GM18870 (cell line): ENCODE measurements at regions not wholly inside any gene's neighbourhood (a gene's known extent, or its start where the extent isn't known, plus 50 kb on each side); places are given as distances from the start of the nearest gene placed in this dataset.

Source experiments
- ATAC-seq: cut with Tn5 transposase; IDR thresholded peaks from one replicate; pipeline ENCODE4 v1.9.1; 2021; ENCODE audit warnings: moderate library complexity; ENCODE audit not compliant: unreplicated experiment

DNA sequence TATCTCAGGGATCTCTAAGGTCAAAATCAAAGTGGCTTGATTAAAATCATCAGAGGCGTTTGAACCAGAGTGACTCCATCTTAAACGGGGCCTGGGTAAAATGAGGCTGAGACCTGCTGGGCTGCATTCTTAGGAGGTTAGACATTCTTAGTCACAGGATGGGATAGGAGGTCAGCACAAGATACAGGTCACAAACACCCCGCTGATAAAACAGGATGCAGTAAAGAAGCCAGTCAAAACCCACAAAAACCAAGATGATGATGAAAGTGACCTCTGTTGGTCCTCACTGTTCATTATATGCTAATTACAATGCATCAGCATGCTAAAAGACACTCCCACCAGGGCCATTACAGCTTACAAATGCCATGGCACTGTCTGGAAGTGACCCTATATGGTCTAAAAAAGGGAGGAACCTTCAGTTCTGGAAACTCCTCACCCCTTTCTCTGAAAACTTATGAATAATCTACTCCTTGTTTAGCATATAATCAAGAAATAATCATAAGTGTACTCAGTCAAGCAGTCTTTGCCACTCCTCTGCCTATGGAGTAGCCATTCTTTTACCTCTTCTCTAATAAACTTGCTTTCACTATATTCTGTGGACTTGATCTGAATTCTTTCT is 143.3 kb upstream of the SLCO3A1 start:
- ATAC-seq = no peak

DNA sequence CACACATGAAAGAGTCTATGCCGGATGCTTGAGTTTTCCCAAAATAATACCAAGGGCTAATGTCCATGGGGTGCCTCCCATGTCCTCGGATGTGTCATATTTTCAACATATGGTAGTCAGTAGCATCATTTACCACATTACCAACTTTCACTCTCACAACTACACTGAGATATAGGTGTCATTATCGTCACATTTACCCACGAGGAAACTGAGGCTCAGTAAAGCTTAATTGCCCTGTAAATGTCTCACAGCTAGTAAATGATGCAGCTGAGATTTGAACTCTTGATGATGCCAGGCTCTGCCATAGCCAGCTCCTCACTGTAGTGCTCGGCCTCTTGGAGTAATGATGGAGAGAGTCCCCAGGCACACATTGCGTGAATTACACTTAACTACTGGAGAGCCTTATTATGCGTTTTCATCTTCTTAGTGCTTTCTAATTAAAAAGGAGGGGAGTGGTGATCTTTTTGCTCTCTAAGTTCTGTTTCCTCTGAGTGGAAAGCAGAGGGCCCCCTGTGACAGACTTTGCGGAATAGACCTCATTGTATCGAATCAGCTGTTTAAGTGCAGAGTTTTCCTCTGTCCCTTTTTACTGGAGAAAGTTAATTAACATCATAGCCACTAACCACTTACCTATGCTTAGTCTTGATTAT is 142.0 kb upstream of the SLCO3A1 start:
- ATAC-seq = no peak

DNA sequence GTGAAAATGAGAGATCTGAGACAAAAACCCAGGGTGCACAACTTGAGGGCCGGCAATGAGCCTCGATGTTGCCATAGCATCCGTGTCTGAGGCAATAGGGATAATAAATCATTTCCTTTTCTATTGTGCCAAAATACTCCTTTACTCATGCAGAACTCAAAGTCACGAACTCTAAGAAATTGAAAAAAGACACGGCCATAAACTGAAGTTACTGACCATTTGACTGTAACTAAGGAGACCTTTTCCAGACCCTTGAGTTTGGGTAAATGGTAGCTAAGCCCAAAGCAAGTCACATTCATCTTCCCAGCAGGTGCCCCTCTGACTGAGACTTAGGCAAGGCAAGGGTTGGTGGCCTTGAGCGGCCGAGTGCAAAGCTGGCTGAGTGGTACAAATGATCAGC is 141.2 kb upstream of the SLCO3A1 start:
- no peak for ATAC-seq

DNA sequence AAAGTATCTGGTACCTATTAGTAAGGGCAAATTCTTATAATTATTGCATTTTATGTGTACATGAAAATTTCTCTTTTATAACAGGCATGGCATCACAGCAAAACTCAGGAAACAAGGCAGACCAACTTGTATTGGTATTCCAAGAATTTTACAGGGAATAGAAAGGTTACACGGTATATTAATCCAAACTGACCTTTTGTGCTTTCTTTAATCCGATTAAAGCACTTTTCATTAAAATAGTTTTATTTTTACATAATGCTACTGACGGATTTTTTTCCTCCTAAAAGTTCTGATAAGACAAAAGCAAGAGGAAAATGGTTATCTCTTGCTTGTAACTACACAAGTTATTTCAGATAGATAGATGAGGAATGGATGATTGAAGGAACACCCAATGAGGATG is 137.0 kb upstream of the SLCO3A1 start:
- ATAC-seq = no peak

DNA sequence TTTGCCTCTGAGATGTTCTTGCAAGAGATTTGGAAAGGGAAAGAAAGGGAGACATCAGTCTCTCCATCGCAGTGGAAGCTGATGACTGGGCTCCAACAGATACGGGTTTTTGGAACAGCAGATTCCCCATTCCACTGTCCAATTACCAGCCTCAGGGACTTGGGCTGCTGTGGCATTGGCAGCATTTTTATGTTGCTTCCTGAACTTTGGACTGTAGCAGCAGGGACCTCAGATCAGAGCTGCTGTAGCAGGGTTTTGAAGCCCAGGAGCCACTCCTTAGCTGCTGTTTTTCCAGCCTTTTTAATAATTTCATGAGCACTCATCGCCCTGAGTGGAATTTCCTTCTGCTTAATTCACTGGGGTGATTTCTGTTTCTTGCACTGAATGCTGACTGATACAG is 135.7 kb upstream of the SLCO3A1 start:
- ATAC-seq = no peak

DNA sequence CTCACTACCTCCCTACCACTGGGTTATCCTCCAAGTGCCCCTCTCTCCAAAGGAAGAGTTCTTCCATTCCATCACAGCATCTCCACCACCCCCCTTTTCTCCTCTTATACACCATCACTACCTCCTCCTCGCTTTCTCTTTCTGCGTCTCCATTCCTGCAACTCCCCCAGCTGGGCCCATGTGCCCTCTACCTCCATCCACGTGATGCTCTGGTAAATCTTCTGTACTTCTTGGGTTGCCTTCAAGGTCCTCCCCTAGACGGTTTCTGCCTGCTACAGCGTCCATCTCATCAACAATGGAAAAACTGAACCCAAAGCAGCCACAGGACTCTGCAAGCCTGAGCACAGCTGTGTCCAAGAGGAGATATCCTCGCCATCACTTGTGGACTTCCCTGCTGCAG is 129.5 kb upstream of the SLCO3A1 start:
- ATAC-seq = no peak

DNA sequence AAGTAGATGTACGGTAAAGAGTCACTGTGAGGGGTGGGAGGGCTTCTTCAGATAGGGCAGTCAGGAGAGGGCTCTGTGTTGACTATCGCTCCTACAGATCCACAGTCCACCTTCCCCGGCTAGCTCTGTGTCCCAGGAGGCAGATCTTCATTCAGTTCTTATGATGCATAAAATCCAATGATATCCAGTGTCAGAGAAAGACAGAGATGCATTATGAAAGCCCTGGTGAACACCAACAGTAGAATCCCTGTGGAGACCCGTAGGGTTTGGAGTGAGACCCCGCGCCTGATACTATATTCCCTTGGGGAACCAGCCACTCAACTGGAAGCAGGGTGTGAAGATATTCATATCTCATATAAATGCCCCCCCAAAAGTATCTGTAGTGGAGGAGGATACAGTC is 119.8 kb upstream of the SLCO3A1 start:
- ATAC-seq = no peak

DNA sequence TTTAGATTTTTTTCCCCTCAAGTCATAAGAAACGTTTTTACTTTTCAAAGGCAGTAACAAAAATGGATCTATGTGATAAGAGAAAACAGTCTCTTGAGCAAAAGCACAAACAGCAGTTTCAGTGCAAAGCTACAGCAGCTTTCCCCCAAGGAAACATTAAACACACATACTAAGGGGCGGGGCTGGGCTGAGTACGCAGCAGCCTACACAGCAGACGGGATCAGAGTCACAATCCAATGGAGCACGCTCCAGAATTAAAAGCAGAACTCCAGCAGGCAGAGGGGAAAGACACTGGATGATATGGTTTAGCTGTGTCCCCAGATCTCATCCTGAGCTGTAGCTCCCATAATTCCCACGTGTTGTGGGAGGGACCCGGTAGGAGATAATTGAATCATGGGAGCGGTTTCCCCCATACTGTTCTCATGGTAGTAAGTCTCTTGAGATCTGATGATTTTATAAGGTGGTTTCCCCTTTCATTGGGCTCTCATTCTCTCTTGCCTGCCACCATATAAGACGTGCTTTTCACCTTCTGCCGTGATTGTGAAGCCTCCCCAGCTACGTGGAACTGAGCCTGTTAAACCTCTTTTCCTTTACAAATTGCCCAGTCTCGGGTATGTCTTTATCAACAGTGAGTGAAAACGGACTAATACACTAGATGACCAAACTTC is 116.2 kb upstream of the SLCO3A1 start:
- no peak for ATAC-seq

DNA sequence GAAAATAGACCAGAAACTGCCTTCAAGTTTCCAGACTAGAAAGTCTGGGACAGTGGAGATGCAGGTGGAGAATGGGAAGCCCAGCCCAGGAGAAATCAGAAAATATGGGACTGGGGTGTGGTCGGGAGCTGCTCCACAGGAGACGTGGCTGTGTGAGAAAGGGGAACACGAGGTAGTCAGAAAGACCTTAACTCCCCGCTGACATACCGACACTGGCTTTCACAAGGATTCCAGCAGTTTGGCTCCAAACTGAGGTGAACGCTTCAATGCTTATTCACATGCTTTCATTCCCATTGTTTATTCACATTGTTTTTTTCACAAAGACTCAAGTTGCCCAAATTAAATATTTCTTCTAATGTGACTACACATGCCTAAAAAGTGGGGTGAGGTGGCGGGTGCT is 111.5 kb upstream of the SLCO3A1 start:
- no peak for ATAC-seq

DNA sequence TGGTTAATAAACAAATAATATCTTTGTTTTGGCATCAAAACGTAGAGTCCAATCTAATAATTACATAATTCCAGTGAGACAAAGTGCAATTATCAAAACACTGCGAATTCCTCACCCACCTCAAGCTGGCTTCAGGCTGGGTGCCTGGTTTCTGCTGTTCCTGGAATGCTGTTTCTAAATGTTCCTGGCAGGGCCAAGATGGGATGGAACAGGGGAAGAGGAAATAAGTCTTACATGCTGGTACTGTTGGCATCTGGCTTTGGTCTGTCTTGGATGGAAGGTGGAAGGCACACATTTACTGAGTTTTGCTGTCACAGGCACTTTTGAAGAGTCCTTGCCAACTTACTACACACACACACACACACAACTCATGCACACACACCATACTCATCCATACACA is 101.9 kb upstream of the SLCO3A1 start:
- no peak for ATAC-seq

DNA sequence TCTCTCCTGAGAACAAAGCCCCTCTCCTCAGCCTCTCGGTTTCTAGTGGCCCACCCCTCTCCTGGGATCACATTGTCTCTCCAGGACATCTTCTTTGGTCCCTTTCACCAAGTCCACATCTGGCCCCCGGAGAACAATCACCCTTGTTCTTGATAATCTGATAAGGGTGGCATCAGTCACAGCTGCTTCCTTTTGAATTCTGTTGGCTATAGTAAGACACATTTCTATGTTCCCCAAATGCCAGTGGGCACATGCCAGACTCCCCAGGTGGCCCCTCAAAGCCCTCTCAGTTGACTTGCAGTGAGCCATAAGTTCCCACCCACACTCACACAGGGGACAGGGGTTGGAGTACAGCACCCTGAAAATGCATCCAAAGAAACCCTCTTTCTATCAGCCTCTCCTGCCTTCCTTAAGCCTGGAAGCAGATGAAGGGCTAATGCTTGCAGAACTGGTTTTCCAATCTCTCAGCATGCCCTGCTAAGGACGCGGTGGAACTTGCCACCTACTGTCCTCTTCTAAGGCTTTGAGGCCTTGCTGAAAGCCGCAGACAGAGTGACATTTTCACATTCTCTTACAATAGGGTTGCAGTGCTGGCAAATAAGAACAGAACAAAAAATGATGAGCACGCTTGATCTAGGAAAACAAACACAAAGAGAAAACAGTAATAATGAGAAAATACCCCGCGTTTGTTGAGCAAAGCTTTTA is 101.3 kb upstream of the SLCO3A1 start:
- ATAC-seq = no peak

DNA sequence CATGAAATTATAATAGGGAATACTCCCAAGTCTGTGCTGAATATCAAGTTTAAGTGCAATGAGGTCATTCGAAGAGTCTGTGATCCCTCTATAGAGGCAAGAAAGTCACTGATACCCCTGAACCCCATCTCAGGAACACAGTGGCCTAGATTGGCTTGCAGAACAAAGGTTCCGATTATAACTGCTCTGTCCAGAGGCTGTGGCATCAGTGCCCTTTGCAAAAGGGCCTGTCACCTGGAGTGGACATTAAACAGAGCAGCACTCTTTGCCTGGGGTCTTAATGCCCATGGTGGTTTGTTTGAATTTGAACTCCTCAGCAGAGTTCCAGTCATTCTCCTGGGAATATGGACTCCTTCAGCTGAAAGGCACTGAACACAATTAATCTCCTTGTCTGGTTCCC is 93.9 kb upstream of the SLCO3A1 start:
- no peak for ATAC-seq

DNA sequence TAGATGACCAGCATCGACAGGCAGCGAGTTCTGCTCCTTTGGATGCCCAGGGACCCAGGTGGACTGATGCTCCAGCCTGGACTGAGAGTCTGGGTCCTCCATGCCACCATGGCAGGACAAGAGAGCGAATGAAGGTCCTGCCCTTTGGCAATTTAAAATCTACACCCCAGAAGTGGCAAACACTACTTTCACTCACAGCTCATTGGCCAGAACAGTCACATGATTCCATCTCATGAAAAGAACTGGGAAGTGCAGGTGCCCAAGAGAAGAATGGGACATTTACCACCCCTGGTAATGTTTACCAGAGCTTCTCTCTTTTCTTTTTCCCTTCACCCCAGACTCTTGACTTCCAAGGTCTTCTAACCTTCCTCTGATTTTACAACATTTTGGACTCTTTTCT is 87.8 kb upstream of the SLCO3A1 start:
- no peak for ATAC-seq

DNA sequence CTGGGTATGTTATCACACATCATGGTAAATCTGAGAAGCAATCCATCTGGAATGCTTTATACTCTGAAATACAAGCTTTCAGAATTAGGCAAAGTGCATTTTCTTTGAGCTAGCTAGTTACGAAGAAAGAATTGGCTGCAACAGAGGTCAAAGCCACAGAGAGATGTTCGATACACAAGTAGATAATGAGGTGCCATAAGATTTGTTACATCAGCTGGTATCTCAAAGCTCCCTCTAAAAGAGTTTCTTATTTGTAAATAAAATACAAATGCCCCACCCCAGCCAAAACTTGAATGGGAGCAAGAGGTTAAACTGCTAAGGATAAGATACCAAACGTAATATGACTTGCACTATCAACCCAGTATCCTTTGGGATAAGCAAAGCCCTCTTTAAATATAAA is 84.0 kb upstream of the SLCO3A1 start:
- ATAC-seq = no peak

DNA sequence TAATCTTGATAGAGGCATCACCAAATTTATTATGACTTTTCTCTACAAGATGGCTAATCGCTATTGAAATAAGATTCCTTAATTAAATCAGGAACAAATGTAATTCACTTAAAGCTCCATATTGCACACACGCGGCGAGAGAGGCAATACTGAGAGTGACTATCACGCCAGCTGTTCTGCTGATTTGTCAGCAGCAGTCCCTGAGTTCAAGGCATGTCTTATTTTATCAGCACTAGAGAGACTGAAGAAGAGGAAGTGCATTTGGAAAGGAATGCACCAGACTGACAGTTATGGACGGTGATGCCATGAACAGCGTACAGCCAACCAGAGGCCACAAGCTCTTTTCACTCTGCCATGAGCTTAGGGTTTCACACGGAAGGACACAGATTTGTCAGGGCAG is 83.6 kb upstream of the SLCO3A1 start:
- ATAC-seq = no peak

DNA sequence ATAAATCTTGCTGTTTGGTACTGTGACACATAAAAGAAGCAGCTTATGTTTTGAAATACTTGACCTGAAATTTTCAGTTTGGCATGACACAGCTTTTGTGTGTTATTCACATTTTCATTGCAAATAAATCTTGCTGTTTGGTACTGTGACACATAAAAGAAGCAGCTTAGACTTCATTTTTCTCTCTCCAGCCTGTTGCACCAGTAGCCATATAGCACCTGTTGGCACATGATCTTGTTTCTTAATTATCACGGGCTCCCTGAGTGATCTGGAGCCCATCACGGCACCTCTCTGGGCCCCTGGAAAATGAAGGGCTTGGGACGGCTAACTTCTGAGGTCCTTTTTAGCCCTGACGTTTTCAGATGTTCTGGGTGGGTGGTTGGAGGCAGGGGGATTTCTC is 77.4 kb upstream of the SLCO3A1 start:
- no peak for ATAC-seq

DNA sequence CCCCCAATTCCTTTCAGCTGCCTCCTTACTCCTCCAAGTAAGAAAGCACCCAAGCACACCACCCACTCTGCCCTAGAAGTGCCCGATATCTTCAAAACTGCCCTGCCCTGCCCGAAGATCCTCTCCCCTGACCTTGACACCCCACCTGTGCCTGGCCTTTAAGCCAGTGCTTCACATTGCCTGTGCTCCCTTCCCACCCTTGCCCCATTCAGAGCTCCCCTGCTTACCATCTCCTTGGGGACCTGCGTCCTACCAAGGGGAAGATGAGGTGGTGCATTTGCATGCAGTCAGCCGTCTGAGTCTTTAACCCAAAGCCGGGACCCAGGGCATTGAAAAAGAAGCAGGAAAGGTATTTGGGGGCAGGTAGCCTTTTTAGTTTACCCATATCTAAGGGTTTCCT is 73.5 kb upstream of the SLCO3A1 start:
- ATAC-seq = no peak

DNA sequence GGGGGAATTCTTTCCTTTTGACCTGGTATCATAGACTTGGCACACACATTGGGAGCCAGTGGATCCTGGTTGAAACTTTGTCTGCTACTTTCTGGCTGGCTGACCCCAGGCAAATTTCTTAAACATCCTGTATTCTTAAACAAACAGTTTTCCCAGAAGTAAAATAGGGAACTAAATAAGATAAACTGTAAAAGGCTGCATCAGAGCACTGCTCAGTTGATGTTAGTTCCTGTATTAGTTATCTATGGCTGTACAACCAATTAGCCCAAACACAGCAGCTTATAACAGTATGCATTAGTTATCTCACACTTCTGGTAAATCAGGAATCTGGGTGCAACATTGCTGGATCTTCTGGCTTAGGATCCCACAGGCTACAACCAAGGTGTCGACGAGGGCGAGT is 73.1 kb upstream of the SLCO3A1 start:
- no peak for ATAC-seq

DNA sequence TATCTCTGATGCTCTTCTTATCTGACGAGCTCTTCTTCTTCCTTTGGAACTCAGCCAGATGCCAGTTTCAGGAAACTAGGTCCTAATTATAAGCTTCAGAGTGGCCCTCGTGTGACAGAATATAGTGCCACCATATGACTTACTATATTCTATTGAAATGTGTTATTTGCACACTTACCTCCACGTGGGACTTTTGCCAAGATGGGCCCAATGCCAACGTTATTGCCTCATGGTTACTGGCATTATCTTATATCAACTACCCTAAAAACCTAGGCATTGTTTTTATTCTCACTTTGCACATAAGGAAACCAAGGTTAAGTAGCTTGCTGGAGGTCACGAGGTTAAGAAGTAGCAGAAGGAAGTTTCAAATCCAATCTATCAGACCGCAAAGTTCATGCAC is 71.3 kb upstream of the SLCO3A1 start:
- ATAC-seq = no peak

DNA sequence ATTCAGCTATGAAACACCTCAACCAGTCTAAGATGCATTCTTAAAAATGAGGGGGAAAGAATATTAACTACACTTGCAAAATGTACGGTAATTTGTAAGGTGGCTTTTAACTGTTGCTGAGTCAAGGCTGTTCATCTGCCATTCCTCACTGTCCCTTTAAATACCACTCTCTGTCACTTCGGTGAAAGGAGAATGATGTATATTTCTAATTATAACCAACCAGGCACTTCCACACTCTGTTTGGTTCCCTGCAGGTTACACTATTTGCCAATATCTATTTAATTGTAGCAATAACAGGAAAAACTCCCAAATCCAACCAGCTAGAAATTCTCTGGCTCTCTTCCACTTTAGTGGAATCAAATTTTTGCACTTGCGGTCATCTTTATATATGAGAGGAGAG is 70.5 kb upstream of the SLCO3A1 start:
- ATAC-seq = no peak

DNA sequence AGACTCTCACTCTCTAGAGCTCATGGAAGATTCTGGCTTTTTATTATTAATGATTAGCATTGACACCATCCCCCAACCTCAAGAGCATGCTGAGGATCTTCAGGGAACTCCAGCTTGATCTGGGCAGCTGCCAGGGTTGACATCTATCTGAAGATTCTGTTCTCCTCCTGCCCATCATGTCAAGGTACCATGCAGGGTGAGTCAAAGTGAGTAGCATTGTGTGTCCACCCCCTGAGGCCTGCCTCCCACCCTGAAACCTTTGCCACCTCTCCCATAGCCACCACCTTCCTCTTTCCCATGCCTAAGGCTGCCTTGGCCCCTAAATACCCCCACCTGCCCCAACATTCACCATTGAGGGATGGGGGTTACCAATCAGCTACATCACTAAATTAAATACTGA is 70.1 kb upstream of the SLCO3A1 start:
- no peak for ATAC-seq
